Body of pancreas (tissue), 4 donors: ENCODE measurements at regions not wholly inside any gene's neighbourhood (a gene's known extent, or its start where the extent isn't known, plus 50 kb on each side); places are given as distances from the start of the nearest gene placed in this dataset.

Experiments used
- ATAC-seq: fragments of 150-250 bp; one replicate; pipeline ENCODE4 v1.9.1; 2016
- DNase-seq, 4 donors: peaks; one replicate each; pipeline ENCODE4 v3.0.0-alpha.2; 2019
- H3K27ac ChIP-seq, 4 donors: fragments of 200-600 bp; sonication (generic); 1 replicate in 3 of 4; 2 replicates in 1 of 4; pipeline versions ENCODE4 v1.5.1 to v1.6.1; 2016 to 2019; ENCODE audit warnings: mild to moderate bottlenecking in 1 of 4, mixed read lengths in 1 of 4, moderate library complexity in 1 of 4
- H3K27me3 ChIP-seq, 2 donors: fragments of 200-600 bp; sonication (generic); one replicate each; pipeline ENCODE4 v1.6.0; 2016; ENCODE audit warnings: mild to moderate bottlenecking in 1 of 2
- H3K36me3 ChIP-seq, 2 donors: fragments of 200-600 bp; sonication (generic); replicated peaks in 1 of 2; 2 replicates each; pipeline ENCODE4 v1.5.1; 2016; ENCODE audit warnings: low read depth in 2 of 2; ENCODE audit not compliant: insufficient read depth in 1 of 2
- H3K4me1 ChIP-seq: fragments of 200-600 bp; sonication (generic); one replicate; pipeline ENCODE4 v1.6.0; 2016
- H3K4me3 ChIP-seq, 2 donors: fragments of 200-600 bp; sonication (generic); 1 replicate in 1 of 2; 2 replicates in 1 of 2; pipeline ENCODE4 v1.5.1; 2016 to 2019
- H3K9me3 ChIP-seq, 3 donors: fragments of 200-600 bp; sonication (generic); 1 replicate in 2 of 3; 2 replicates in 1 of 3; pipeline ENCODE4 v1.5.1; 2016
- POLR2A ChIP-seq, 3 donors: fragments of 450-650 bp; IDR thresholded peaks; one replicate each; pipeline ENCODE4 v1.6.1; 2016; ENCODE audit warnings: antibody characterized with exemption in 3 of 3, mild to moderate bottlenecking in 2 of 3
- WGBS, 2 donors: methylation state at CpG; one replicate each; pipeline ENCODE4 v1.1.5; 2017; 5-methylcytosine and 5-hydroxymethylcytosine counted together
- intact Hi-C: fragments of 100-400 bp; cut with DNase I; formaldehyde crosslinking; loops from one replicate; pipeline ENCODE4 v1.15.1; 2023
- TF ChIP-seq, protein P1 (sequence below), 7 experiments: fragments of 450-650 bp in 4 of 7; fragments of 200-600 bp in 3 of 7; sonication (generic) in 3 of 7; IDR thresholded peaks; one replicate each; pipeline ENCODE4 v1.5.1; 2016 to 2019; ENCODE audit warnings: antibody characterized with exemption in 7 of 7

DNA sequence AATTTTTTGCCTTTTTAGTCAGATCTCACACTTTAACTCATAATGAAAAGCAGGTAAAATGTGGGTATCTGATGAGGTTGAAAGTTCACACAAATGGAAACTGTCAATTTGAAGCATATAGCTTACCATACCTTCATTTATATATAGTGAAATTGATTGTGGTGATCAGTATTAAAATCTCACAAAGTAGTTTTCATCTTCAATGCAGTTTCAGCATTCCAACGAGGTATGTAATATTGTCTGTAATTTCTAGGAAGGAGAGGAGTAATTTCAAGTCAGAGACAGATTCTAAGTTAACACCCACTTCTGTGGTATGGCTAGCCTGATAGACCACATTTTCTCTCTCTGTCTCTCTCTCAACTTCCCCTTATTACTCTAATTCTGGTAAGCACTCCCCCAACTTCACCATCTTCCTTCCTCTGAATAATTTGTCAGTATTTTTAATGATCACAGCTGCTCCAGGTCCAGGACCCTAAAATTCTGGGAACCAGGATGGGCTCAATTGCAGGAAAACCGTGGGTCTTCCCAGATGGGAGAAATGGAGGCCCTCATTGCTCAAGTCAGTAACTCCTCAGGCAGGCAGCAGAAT is 455.7 kb downstream of the FGF9 start:
- 27 to 33% methylated on average over 2 of the region's 2 CpGs for WGBS, 2 donors
- intact Hi-C loops = no loop called here
- no peaks in the 10 kb centered on the region for H3K27me3 ChIP-seq
- DNase-seq (no peak), ATAC-seq (no peak)
- TF ChIP-seq POLR2A (IDR thresholded peaks at IDR 0.05) = no peak
- TF ChIP-seq, protein P1, sequence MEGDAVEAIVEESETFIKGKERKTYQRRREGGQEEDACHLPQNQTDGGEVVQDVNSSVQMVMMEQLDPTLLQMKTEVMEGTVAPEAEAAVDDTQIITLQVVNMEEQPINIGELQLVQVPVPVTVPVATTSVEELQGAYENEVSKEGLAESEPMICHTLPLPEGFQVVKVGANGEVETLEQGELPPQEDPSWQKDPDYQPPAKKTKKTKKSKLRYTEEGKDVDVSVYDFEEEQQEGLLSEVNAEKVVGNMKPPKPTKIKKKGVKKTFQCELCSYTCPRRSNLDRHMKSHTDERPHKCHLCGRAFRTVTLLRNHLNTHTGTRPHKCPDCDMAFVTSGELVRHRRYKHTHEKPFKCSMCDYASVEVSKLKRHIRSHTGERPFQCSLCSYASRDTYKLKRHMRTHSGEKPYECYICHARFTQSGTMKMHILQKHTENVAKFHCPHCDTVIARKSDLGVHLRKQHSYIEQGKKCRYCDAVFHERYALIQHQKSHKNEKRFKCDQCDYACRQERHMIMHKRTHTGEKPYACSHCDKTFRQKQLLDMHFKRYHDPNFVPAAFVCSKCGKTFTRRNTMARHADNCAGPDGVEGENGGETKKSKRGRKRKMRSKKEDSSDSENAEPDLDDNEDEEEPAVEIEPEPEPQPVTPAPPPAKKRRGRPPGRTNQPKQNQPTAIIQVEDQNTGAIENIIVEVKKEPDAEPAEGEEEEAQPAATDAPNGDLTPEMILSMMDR (IDR thresholded peaks at IDR 0.05) = no peak
- no peak overlapping the region for H3K27ac ChIP-seq
- H3K4me3 ChIP-seq = no peak overlapping the region
- H3K4me1 ChIP-seq = peaks cover 21% of the 10 kb centered on the region
- no peaks in the 10 kb centered on the region for H3K9me3 ChIP-seq
- H3K36me3 ChIP-seq = no peaks in the 10 kb centered on the region

DNA sequence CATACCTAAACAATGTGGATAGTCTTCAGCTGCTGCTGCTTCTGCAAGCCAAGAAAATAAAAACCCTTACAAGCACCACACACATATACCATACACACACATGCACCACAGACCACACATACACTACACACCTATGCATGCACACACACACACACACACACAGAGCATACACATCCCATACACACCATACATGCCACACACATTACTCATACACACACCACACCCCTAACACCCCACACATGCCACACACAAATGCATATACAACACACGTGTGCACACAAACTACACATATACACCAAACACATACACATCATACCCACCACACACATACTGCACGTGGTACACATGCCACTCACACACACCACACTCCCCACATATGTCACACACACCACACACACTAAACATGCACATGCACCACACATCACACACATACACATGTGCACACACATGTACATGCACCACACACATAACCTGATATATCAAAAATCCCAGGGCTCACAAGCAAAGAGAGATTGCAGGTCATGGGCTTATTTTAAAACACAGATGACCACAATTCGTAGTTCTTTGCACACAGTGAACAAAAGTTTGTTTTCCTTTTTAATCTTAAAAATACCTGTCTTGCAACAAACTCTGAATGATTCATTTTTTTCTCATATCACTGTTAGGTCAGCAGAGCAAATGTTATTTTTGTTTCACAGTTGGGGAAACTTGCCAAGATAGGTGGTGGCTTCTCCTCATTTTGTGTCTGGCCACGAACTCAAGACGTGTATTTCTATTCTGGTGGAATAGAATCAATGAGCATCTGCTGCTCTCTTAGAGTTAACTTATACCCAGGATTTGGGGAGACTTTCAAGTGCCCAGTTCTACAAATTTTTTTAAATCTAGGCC is 456.6 kb downstream of the FGF9 start:
- intact Hi-C loops = no loop called here
- DNase-seq (no peak), ATAC-seq (peak; percentile 56)
- no peak overlapping the region for H3K27ac ChIP-seq
- peaks cover 21% of the 10 kb centered on the region for H3K4me1 ChIP-seq
- 33 to 47% methylated on average over 5 of the region's 5 CpGs for WGBS, 2 donors
- no peak for TF ChIP-seq POLR2A (IDR thresholded peaks at IDR 0.05)
- TF ChIP-seq, protein P1 (IDR thresholded peaks at IDR 0.05) = no peak
- no peaks in the 10 kb centered on the region for H3K36me3 ChIP-seq
- H3K4me3 ChIP-seq = no peak overlapping the region
- no peaks in the 10 kb centered on the region for H3K9me3 ChIP-seq
- H3K27me3 ChIP-seq = no peaks in the 10 kb centered on the region

DNA sequence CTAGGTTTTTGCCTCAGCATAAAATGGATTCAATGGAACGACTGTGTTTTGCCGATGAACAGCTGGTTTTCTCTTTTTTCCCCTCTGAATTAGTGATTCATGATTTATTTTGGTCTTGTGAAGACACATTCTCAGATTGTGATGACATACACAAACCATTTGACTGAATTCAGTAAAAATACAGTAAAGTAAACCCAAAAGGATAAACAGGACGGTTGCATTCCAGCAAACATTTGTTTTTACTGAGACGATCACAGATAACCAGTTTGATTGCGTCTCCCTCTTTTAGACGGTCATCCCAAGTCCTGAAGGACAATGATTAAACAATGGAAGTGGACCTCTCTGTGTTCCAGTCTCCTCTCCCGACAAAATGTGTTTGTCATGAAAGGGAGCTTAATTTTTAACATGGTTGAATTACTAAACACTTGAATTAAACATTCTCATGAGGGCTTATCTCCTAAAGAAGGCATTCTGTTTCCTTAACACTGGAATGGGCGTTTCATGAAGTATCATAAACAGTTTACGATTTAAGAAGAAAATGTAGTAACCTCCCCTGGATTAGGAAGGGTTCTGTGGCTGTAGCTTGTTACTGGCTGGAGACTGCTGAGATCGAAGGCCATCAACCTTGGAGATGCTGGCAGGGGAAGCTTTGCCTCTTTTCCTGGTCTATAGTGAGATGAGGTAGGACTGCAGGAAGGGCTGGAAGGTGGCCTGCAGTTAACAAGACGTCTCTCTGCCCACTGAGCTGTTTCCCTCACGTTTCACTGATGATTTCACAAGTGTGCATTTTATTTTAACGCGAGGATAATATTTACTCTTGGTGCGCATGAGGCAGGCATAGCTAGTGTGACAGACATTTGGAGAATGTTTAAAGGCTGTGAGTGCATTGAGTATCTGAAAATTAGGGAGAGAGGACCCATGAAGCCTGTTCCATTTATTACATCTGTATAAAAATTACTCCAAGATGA is 457.9 kb downstream of the FGF9 start:
- Histone ChIP-seq H3K36me3 (no peaks in the 10 kb centered on the region), H3K4me1 (peaks cover 21% of the 10 kb centered on the region), H3K9me3 (no peaks in the 10 kb centered on the region), H3K27ac (no peak overlapping the region), H3K4me3 (no peak overlapping the region), H3K27me3 (no peaks in the 10 kb centered on the region)
- WGBS, 2 donors = 64 to 72% methylated on average over 15 of the region's 15 CpGs
- DNase-seq = no peak
- TF ChIP-seq, protein P1 (IDR thresholded peaks at IDR 0.05) = no peak
- no peak for TF ChIP-seq POLR2A (IDR thresholded peaks at IDR 0.05)
- no peak for ATAC-seq
- intact Hi-C loops = no loop called here

DNA sequence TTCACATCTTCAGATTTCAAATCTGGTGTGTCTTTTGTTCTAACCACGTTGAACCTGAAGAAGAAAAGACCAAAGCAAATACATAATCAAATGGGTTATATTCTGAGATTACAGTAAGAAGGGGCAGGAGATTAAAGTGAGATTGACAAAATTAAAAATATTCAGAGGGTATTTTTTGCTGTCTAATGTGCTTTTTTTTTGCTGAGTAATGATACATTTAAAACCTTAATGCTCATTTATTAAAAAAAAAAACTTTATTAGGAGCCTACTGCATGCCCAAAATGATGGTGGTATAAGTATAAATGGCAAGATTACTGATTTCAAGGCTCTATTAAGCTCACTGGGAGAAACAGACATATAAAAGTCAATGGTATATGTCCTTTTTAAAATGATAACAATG is 459.4 kb downstream of the FGF9 start:
- Histone ChIP-seq H3K36me3 (no peaks in the 10 kb centered on the region), H3K4me1 (peaks cover 21% of the 10 kb centered on the region), H3K27ac (no peak overlapping the region), H3K4me3 (no peak overlapping the region), H3K9me3 (no peaks in the 10 kb centered on the region), H3K27me3 (no peaks in the 10 kb centered on the region)
- DNase-seq (no peak), ATAC-seq (no peak)
- 65 to 77% methylated on average over 1 of the region's 1 CpG for WGBS, 2 donors
- intact Hi-C loops = no loop called here
- TF ChIP-seq POLR2A (IDR thresholded peaks at IDR 0.05) = no peak
- TF ChIP-seq, protein P1 (IDR thresholded peaks at IDR 0.05) = no peak
